Activated naive CD8-positive, alpha-beta T cell treated with anti-CD3 and anti-CD28 coated beads, Interleukin-2, amount 50 U/mL, for 24 hours (primary cell): ENCODE measurements at regions not wholly inside any gene's neighbourhood (a gene's known extent, or its start where the extent isn't known, plus 50 kb on each side); places are given as distances from the start of the nearest gene placed in this dataset.

Source experiments
- ATAC-seq: fragments of 150-1000 bp; cut with Tn5 transposase; one replicate; pipeline ENCODE4 v1.10.0; 2021
- DNase-seq: peaks from one replicate; pipeline ENCODE4 v3.0.0; 2021
- H3K27ac Mint-ChIP-seq: one replicate; pipeline ENCODE4 v1.8.0; 2021; ENCODE audit warnings: mild to moderate bottlenecking, mixed read lengths
- H3K27me3 Mint-ChIP-seq: one replicate; pipeline ENCODE4 v1.8.0; 2021; ENCODE audit warnings: mixed read lengths
- H3K36me3 Mint-ChIP-seq: one replicate; pipeline ENCODE4 v1.8.0; 2021; ENCODE audit warnings: low read depth, mixed read lengths
- H3K4me1 Mint-ChIP-seq: one replicate; pipeline ENCODE4 v1.8.0; 2021; ENCODE audit warnings: mixed read lengths
- H3K4me3 Mint-ChIP-seq: one replicate; pipeline ENCODE4 v1.8.0; 2021; ENCODE audit warnings: mild to moderate bottlenecking, moderate library complexity, mixed read lengths
- H3K9me3 Mint-ChIP-seq: one replicate; pipeline ENCODE4 v1.8.0; 2021; ENCODE audit warnings: mixed read lengths

GRCh38 chr2:55973673-55974072 lies 50.1 kb upstream of the EFEMP1 start:
- Mint-ChIP-seq H3K9me3 (no peaks in the 10 kb centered on the region), H3K4me3 (no peak overlapping the region), H3K36me3 (no peaks in the 10 kb centered on the region), H3K27ac (no peak overlapping the region), H3K27me3 (peaks cover 2% of the 10 kb centered on the region), H3K4me1 (no peaks in the 10 kb centered on the region)
- no peak for DNase-seq
- no peak for ATAC-seq

GRCh38 chr2:55976681-55977080 lies 53.1 kb upstream of the EFEMP1 start:
- Mint-ChIP-seq H3K4me3 (no peak overlapping the region), H3K9me3 (peaks cover 5% of the 10 kb centered on the region), H3K4me1 (no peaks in the 10 kb centered on the region), H3K27ac (no peak overlapping the region), H3K36me3 (no peaks in the 10 kb centered on the region), H3K27me3 (no peaks in the 10 kb centered on the region)
- ATAC-seq, result no peak
- DNase-seq, result no peak

GRCh38 chr2:55985406-55985805 lies 61.8 kb upstream of the EFEMP1 start:
- no peak for ATAC-seq
- no peaks in the 10 kb centered on the region for H3K36me3 Mint-ChIP-seq
- no peak overlapping the region for H3K4me3 Mint-ChIP-seq
- H3K4me1 Mint-ChIP-seq, result peaks cover 3% of the 10 kb centered on the region
- H3K27ac Mint-ChIP-seq, result no peak overlapping the region
- peaks cover 3% of the 10 kb centered on the region for H3K9me3 Mint-ChIP-seq
- H3K27me3 Mint-ChIP-seq, result peaks cover 4% of the 10 kb centered on the region
- DNase-seq, result no peak

- H3K9me3 Mint-ChIP-seq, result peaks cover 3% of the 10 kb centered on the region
- H3K4me3 Mint-ChIP-seq, result no peak overlapping the region
- no peaks in the 10 kb centered on the region for H3K36me3 Mint-ChIP-seq
- ATAC-seq (no peak), DNase-seq (no peak)
- peaks cover 4% of the 10 kb centered on the region for H3K27me3 Mint-ChIP-seq
- H3K27ac Mint-ChIP-seq, result no peak overlapping the region
- H3K4me1 Mint-ChIP-seq, result peaks cover 3% of the 10 kb centered on the region
These were observed 62.4 kb upstream of the EFEMP1 start for GRCh38 chr2:55986001-55986400.

GRCh38 chr2:55986700-55987440 lies 63.3 kb upstream of the EFEMP1 start:
- H3K27ac Mint-ChIP-seq, result no peak overlapping the region
- H3K36me3 Mint-ChIP-seq, result no peaks in the 10 kb centered on the region
- H3K27me3 Mint-ChIP-seq, result peaks cover 6% of the 10 kb centered on the region
- DNase-seq (no peak), ATAC-seq (no peak)
- peaks cover 3% of the 10 kb centered on the region for H3K4me1 Mint-ChIP-seq
- peaks cover 3% of the 10 kb centered on the region for H3K9me3 Mint-ChIP-seq
- H3K4me3 Mint-ChIP-seq, result no peak overlapping the region

- no peaks in the 10 kb centered on the region for H3K36me3 Mint-ChIP-seq
- H3K27me3 Mint-ChIP-seq, result peaks cover 6% of the 10 kb centered on the region
- peaks cover 3% of the 10 kb centered on the region for H3K4me1 Mint-ChIP-seq
- H3K27ac Mint-ChIP-seq, result no peak overlapping the region
- H3K9me3 Mint-ChIP-seq, result peaks cover 3% of the 10 kb centered on the region
- no peak overlapping the region for H3K4me3 Mint-ChIP-seq
- ATAC-seq, result no peak
- DNase-seq, result no peak
These were observed 65.8 kb upstream of the EFEMP1 start for GRCh38 chr2:55989405-55989804.

GRCh38 chr2:55992455-55992854 lies 68.9 kb upstream of the EFEMP1 start:
- Mint-ChIP-seq H3K9me3 (peaks cover 3% of the 10 kb centered on the region), H3K27ac (no peak overlapping the region), H3K4me1 (no peaks in the 10 kb centered on the region), H3K4me3 (no peak overlapping the region), H3K36me3 (no peaks in the 10 kb centered on the region), H3K27me3 (peaks cover 6% of the 10 kb centered on the region)
- ATAC-seq (no peak), DNase-seq (no peak)

GRCh38 chr2:55993685-55994084 lies 70.1 kb upstream of the EFEMP1 start:
- DNase-seq, result no peak
- H3K9me3 Mint-ChIP-seq, result peaks cover 3% of the 10 kb centered on the region
- H3K27ac Mint-ChIP-seq, result no peak overlapping the region
- no peak overlapping the region for H3K4me3 Mint-ChIP-seq
- no peak for ATAC-seq
- H3K36me3 Mint-ChIP-seq, result no peaks in the 10 kb centered on the region
- H3K27me3 Mint-ChIP-seq, result peaks cover 6% of the 10 kb centered on the region
- no peaks in the 10 kb centered on the region for H3K4me1 Mint-ChIP-seq

- ATAC-seq, result no peak
- H3K4me3 Mint-ChIP-seq, result no peak overlapping the region
These were observed 71.6 kb upstream of the EFEMP1 start for GRCh38 chr2:55995211-55995610.

GRCh38 chr2:55995902-55996301 lies 72.3 kb upstream of the EFEMP1 start:
- ATAC-seq, result no peak
- Mint-ChIP-seq H3K4me1 (no peaks in the 10 kb centered on the region), H3K4me3 (no peak overlapping the region), H3K9me3 (no peaks in the 10 kb centered on the region), H3K27ac (no peak overlapping the region), H3K27me3 (peaks cover 2% of the 10 kb centered on the region), H3K36me3 (no peaks in the 10 kb centered on the region)
- no peak for DNase-seq

More at GRCh38 chr2:55995211-55995610, 71.6 kb upstream of the EFEMP1 start:
- no peaks in the 10 kb centered on the region for H3K4me1 Mint-ChIP-seq
- H3K27me3 Mint-ChIP-seq, result peaks cover 2% of the 10 kb centered on the region
- H3K9me3 Mint-ChIP-seq, result no peaks in the 10 kb centered on the region
- no peak overlapping the region for H3K27ac Mint-ChIP-seq
- no peak for DNase-seq
- H3K36me3 Mint-ChIP-seq, result no peaks in the 10 kb centered on the region

GRCh38 chr2:55999231-55999630 lies 75.6 kb upstream of the EFEMP1 start:
- DNase-seq (no peak), ATAC-seq (no peak)
- Mint-ChIP-seq H3K27me3 (no peaks in the 10 kb centered on the region), H3K4me3 (no peak overlapping the region), H3K9me3 (no peaks in the 10 kb centered on the region), H3K4me1 (no peaks in the 10 kb centered on the region), H3K36me3 (no peaks in the 10 kb centered on the region), H3K27ac (no peak overlapping the region)

- Mint-ChIP-seq H3K27me3 (no peaks in the 10 kb centered on the region), H3K36me3 (no peaks in the 10 kb centered on the region), H3K9me3 (no peaks in the 10 kb centered on the region), H3K4me1 (no peaks in the 10 kb centered on the region), H3K27ac (no peak overlapping the region), H3K4me3 (no peak overlapping the region)
- ATAC-seq (no peak), DNase-seq (no peak)
These were observed 76.2 kb upstream of the EFEMP1 start for GRCh38 chr2:55999790-56000189.

- H3K4me3 Mint-ChIP-seq, result no peak overlapping the region
- H3K27ac Mint-ChIP-seq, result no peak overlapping the region
- H3K9me3 Mint-ChIP-seq, result no peaks in the 10 kb centered on the region
- ATAC-seq, result no peak
- no peaks in the 10 kb centered on the region for H3K27me3 Mint-ChIP-seq
- H3K36me3 Mint-ChIP-seq, result no peaks in the 10 kb centered on the region
- no peak for DNase-seq
- no peaks in the 10 kb centered on the region for H3K4me1 Mint-ChIP-seq
These were observed 78.4 kb upstream of the EFEMP1 start for GRCh38 chr2:56001947-56002346.

- DNase-seq (no peak), ATAC-seq (no peak)
- Mint-ChIP-seq H3K27me3 (no peaks in the 10 kb centered on the region), H3K36me3 (no peaks in the 10 kb centered on the region), H3K4me1 (no peaks in the 10 kb centered on the region), H3K4me3 (no peak overlapping the region), H3K9me3 (no peaks in the 10 kb centered on the region), H3K27ac (no peak overlapping the region)
These were observed 85.3 kb upstream of the EFEMP1 start for GRCh38 chr2:56008661-56009431.

GRCh38 chr2:56009758-56010458 lies 86.3 kb upstream of the EFEMP1 start:
- Mint-ChIP-seq H3K36me3 (no peaks in the 10 kb centered on the region), H3K9me3 (no peaks in the 10 kb centered on the region), H3K4me3 (no peak overlapping the region), H3K4me1 (no peaks in the 10 kb centered on the region), H3K27ac (no peak overlapping the region), H3K27me3 (no peaks in the 10 kb centered on the region)
- DNase-seq, result no peak
- ATAC-seq, result no peak
